ENCODE measurements at regions not wholly inside any gene's neighbourhood (a gene's known extent, or its start where the extent isn't known, plus 50 kb on each side); places are given as distances from the start of the nearest gene placed in this dataset.

DNA sequence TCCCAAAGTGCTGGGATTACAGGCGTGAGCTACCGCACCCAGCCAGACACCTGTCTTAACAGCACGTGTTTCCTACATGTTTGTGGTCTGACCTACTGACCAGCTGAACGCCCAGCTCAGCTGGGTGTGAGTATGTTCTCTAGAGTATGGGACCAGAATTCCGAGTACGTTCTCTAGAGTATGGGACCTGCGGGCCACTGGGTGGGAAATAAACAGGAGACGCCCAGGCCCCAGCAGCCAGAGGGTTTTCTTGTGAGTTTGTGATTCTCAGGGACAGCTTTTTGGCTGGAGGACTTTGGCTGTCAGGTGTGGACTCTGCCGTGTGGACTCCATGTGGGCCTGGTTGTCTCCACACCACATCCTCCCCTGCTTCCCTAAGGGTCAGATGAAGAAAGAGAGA is 87.3 kb downstream of the CHRD start:
- TF ChIP-seq, protein P1, sequence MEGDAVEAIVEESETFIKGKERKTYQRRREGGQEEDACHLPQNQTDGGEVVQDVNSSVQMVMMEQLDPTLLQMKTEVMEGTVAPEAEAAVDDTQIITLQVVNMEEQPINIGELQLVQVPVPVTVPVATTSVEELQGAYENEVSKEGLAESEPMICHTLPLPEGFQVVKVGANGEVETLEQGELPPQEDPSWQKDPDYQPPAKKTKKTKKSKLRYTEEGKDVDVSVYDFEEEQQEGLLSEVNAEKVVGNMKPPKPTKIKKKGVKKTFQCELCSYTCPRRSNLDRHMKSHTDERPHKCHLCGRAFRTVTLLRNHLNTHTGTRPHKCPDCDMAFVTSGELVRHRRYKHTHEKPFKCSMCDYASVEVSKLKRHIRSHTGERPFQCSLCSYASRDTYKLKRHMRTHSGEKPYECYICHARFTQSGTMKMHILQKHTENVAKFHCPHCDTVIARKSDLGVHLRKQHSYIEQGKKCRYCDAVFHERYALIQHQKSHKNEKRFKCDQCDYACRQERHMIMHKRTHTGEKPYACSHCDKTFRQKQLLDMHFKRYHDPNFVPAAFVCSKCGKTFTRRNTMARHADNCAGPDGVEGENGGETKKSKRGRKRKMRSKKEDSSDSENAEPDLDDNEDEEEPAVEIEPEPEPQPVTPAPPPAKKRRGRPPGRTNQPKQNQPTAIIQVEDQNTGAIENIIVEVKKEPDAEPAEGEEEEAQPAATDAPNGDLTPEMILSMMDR (IDR thresholded peaks at IDR 0.05 in 2 of 3, conservative IDR thresholded peaks at IDR 0.05 in 1 of 3; ENCODE audit: borderline replicate concordance in 1 of 3, insufficient read depth in 1 of 3, low read depth in 2 of 3, low read length in 2 of 3) = no peak
- no peak for TF ChIP-seq SIN3A (IDR thresholded peaks at IDR 0.05; ENCODE audit: low read depth)
- no peak for TF ChIP-seq RAD21 (IDR thresholded peaks at IDR 0.05; ENCODE audit: low read depth)
- no peak for TF ChIP-seq JUND (IDR thresholded peaks at IDR 0.05)
- TF ChIP-seq, protein P2, sequence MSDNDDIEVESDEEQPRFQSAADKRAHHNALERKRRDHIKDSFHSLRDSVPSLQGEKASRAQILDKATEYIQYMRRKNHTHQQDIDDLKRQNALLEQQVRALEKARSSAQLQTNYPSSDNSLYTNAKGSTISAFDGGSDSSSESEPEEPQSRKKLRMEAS (IDR thresholded peaks at IDR 0.05) = no peak
- TF ChIP-seq EZH2 (IDR thresholded peaks at IDR 0.05) = no peak
- no peak for TF ChIP-seq POLR2A (IDR thresholded peaks at IDR 0.05; ENCODE audit: borderline replicate concordance, extremely low read depth, insufficient read depth, insufficient read length)
- no peak for TF ChIP-seq POLR2AphosphoS5 (IDR thresholded peaks at IDR 0.05; ENCODE audit: low read depth, low read length)
- TF ChIP-seq ELF1 (IDR thresholded peaks at IDR 0.05; ENCODE audit: borderline replicate concordance, low read depth) = no peak
